Stimulated activated CD8-positive, alpha-beta memory T cell treated with anti-CD3 and anti-CD28 coated beads, Interleukin-12 subunit alpha, Interleukin-12 subunit beta, amount 100 ng/mL, for 24 hours (primary cell): ENCODE measurements at regions not wholly inside any gene's neighbourhood (a gene's known extent, or its start where the extent isn't known, plus 50 kb on each side); places are given as distances from the start of the nearest gene placed in this dataset.
"Not testable (repeated sequence)": the region's sequence is repeated elsewhere in the genome, so short reads cannot be mapped to it uniquely, and the experiment has no call there.

Experiments
- DNase-seq: peaks from one replicate; pipeline ENCODE4 v3.0.0-alpha.2; 2020; ENCODE audit errors: extremely low read depth

- no peak for DNase-seq
Measured at GRCh38 chr16:72455743-72456659, 284.0 kb upstream of the PMFBP1 start.

- DNase-seq: not testable (repeated sequence)
Measured at GRCh38 chr16:72453856-72454255, 281.9 kb upstream of the PMFBP1 start.

DNA sequence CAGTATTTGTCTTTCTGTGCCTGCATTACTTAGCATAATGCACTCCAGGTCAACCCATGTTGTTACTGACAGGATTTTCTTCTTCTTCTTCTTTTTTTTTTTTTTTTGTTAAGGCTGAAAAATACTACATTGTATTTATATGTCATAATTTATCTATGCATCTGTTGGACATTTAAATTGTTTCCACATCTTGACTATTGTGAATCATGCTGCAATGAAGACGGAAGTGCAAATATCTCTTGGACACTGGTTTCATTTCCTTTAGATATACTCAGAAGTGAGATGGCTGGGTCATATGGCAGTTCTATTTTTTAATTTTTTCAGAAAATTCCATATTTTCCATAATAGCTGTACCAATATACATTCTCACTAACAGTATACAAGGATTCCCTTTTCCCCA, 272.7 kb upstream of the PMFBP1 start:
- DNase-seq: no peak

GRCh38 chr16:72443809-72444208, 271.9 kb upstream of the PMFBP1 start:
- no peak for DNase-seq

- DNase-seq: no peak
Measured at GRCh38 chr16:72442385-72443158, 270.6 kb upstream of the PMFBP1 start.

DNA sequence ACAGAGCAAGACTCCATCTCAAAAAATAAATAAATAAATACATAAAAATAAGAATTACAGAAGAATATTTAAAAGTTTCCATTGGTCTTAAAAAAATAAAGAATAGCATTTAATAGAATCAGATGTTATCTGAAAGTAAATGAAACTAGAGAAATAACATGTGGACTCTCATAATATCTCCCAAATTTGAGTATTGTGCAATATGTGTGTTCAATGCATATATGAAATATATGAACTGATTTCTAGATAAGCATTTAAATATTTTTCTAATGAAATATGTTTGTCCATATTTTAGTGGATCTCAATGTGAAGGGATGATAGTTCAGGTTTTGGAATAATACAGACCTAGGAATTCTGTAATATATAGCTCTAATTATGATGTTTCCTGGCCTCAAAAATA, 265.9 kb upstream of the PMFBP1 start:
- DNase-seq: no peak

- DNase-seq: no peak
Measured at GRCh38 chr16:72434159-72434558, 262.2 kb upstream of the PMFBP1 start.

GRCh38 chr16:72430121-72430520, 258.2 kb upstream of the PMFBP1 start:
- no peak for DNase-seq

DNA sequence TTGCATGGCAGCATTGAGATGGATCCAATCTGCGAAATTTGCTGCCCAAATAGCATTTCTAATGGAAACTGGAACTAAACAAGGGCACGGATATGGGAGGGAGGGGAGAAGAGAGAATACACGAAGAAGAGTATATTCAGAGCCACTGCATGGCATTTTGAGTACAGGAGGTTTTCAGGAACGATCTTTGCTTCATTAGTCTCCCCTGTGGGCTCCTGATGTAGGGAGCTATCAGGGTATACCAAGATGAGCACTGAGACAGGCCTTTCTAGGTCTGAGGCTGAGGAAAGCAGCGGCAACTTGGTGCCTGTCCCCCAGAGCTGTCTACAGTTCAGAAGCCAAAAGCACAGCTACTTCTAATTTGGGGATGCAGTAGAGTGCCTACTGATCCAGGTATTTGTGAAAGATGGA, 257.7 kb upstream of the PMFBP1 start:
- DNase-seq: no peak

DNA sequence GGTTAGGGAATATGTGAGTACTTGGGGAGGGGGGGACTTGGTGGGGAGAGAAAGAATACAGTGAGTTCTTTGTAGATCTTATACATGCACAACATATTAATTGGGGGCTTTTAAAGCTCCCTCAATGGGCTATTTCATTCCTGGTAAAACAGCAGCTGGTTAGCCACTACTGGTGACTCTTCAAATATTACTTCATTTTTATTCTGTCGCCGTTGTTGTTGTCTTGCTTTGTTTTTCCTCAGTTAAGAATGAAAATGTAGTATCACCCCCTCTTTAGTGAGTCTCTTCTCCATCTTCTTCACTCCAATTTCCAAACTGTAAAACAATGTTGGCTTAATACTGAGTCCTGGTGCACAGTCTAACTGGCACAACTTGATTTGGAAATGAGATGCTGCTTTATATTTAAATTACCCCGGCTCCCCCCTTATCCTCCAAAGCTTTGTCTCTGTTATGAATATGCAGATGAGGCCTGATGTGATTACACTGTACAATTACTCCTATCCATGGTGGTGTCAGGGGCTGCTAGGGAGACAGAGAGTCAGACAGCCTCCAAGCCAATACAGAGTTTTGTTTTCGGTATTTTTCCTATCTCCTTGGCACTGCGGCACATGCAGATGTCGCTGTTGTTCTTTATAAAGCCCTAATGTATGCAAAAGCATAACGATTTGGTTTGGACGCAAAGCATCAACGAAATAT, 256.9 kb upstream of the PMFBP1 start:
- no peak for DNase-seq

DNA sequence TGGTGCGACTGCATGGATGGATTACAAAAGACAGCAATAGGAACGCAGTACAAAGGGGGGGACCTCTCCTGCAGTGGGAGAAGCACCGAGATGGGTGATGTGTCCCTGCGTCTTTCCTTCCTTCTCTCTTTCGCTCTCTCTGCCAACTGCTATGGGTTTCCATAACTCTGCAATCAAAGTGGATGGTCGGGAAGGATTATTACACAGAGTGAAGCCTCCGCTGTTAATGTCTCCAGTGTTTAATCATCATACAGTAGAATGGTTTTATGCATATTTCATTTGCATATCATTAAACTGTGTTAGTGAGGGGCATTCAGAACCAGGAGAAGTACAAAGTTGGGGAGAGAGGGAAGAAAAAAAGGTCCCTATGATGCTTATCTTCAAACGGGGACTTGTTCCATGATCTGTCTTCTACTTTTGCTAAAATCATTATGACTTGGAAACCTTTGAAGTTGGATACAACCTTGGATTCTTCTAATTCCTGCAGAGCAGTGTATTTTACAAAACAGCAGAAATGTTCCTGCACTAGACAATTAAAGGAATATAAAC, 255.9 kb upstream of the PMFBP1 start:
- DNase-seq: no peak

DNA sequence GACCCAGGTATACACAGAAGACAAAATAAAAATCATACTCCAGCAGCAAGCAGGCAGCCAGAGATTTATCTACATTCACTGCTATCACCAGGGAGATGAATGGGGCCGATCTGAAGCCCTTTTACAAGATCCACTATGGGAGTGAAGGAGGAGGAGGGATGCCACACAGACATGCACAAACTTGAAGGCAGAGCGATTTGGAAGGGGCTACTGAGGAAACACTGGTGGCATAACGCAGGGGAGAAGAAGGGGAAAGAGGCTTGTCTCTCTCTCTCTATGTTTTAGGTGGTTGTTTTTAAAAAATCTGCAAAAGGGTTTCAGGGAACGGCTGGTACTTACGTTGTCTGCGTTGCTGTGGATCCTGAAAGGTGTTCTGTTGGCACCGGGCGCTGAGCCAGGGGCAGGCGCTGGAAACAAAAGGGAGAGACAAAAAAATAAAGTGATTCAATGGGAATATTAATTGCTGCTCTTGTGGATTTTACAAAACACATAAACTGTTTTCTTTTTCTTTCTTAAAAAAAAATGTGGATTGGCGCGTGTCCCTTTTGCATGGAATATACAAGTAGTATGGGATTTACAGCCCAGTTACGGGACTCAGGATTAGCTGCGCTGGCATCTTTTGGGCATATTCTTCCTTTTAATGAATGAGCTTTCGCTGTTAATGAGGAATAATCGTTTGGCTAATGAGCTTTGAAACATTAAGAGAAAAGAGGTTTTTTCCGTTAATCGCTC, 255.3 kb upstream of the PMFBP1 start:
- DNase-seq: no peak

DNA sequence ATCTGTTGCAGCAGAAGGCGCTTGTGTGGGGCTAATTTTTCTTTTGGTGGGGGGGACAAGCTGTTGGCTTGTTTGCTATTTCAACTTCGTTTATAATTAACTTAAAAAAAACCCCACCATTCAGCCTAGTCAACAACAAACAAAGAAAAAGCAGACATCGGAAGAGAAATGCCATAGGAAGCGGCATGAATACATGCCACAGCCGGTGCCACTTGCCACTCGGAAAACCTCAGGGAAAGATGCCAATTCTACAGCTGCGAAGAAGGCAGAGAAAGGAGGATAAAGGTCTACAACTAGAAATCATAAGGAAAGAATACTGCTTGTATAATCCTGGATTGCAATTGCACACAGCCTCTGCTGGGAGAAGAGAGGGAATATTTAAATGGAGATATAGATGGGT, 254.4 kb upstream of the PMFBP1 start:
- DNase-seq: no peak

GRCh38 chr16:72425571-72426341, 253.8 kb upstream of the PMFBP1 start:
- DNase-seq: no peak

DNA sequence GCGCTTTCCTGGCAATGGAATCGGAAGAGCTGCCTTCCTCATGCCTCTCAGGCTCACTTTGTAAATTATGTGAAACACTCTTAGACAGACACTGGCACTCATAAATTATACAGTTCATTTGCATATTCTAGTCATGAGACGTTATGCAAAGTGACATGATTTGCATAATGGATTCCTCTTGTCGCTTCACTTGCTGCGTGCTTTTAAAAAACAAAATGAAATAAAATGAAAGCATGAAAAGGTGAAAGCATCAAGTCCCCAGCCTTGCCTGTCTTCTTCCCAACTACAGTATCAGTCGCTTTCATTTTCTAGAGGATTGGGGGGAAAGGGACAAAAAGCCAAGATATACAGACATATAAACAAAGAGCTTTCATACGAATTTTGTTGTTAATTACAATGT, 252.8 kb upstream of the PMFBP1 start:
- no peak for DNase-seq

- DNase-seq: no peak
Measured at GRCh38 chr16:72422308-72422897, 250.4 kb upstream of the PMFBP1 start.

GRCh38 chr16:72419638-72420037, 247.7 kb upstream of the PMFBP1 start:
- DNase-seq: no peak

- no peak for DNase-seq
Measured at GRCh38 chr16:72415379-72415778, 243.4 kb upstream of the PMFBP1 start.

DNA sequence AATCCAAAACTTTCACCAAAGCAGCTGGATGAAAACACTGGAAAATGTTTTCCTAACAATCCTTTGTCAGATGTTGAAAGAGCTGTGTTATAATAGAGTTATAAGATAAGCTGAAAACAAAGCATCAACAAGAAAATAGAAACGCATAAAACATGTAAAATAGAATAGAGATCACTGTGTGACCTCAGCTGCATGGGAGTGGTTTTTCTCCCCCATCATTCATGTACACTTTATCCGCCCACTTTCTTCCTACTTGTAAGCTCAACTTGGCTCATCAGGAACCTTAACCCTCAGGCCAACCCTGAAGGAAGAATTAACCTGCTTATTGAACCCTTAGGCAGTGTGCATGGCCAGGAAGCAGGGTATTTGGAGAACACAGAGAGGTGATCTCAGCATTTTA, 238.5 kb upstream of the PMFBP1 start:
- no peak for DNase-seq

DNA sequence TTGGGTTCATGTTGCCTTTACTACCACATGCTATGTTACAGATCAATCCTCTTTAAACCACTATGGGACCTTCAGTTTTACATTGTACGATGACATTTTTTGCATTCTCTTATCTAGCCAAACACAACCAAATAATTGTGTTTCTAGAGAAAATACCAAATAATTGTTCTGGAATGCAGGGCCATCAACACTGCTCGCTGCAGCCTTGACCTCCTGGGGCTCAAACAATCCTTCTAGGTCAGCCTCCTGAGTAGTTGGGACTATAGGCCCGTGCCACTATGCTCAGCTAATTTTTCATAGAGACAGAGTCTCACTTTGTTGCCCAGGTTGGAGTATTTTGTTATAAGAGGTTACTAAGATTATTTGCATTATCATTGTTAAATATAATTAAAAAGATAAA, 237.5 kb upstream of the PMFBP1 start:
- DNase-seq: no peak
